Lower lobe of right lung (tissue), 2 donors: ENCODE measurements at regions not wholly inside any gene's neighbourhood (a gene's known extent, or its start where the extent isn't known, plus 50 kb on each side); places are given as distances from the start of the nearest gene placed in this dataset.

Experiments
- ATAC-seq, 2 donors: fragments of 200-7000 bp; cut with Tn5 transposase; one replicate each; pipeline ENCODE4 v1.9.1; 2020 to 2022; ENCODE audit warnings: mild to moderate bottlenecking in 2 of 2, moderate library complexity in 2 of 2
- DNase-seq: peaks from one replicate; pipeline ENCODE4 v3.0.0-alpha.2; 2020
- H3K27ac ChIP-seq: fragments of 200-600 bp; one replicate; pipeline ENCODE4 v1.8.0; 2022
- H3K27me3 ChIP-seq: fragments of 200-600 bp; one replicate; pipeline ENCODE4 v1.8.0; 2022; ENCODE audit warnings: low read depth
- H3K36me3 ChIP-seq: fragments of 200-600 bp; one replicate; pipeline ENCODE4 v1.8.0; 2022; ENCODE audit warnings: mild to moderate bottlenecking
- H3K4me1 ChIP-seq: fragments of 200-600 bp; one replicate; pipeline ENCODE4 v1.8.0; 2022
- H3K4me3 ChIP-seq: fragments of 200-600 bp; one replicate; pipeline ENCODE4 v1.8.0; 2022; ENCODE audit warnings: mild to moderate bottlenecking
- H3K9me3 ChIP-seq: fragments of 200-600 bp; one replicate; pipeline ENCODE4 v1.8.0; 2022
- CTCF ChIP-seq: fragments of 200-600 bp; IDR thresholded peaks from one replicate; pipeline ENCODE4 v1.8.0; 2022; ENCODE audit warnings: antibody characterized with exemption, mild to moderate bottlenecking
- intact Hi-C: fragments of 100-400 bp; cut with DNase I; formaldehyde crosslinking; loops from one replicate; pipeline ENCODE4 v1.11.0; 2022
- donor health status: DM: no; HTN: yes; CAD: no; lungs with severe emphysema.

- no peak overlapping the region for H3K4me3 ChIP-seq
- intact Hi-C loops, result no loop called here
- no peak for ATAC-seq
These were observed 141.2 kb downstream of the LRRC3B start for GRCh38 chr3:26763723-26764122.

GRCh38 chr3:26766031-26766430 is 143.5 kb downstream of the LRRC3B start:
- H3K4me3 ChIP-seq, result no peak overlapping the region
- H3K36me3 ChIP-seq, result no peaks in the 10 kb centered on the region
- no peak for TF ChIP-seq CTCF
- no peaks in the 10 kb centered on the region for H3K27me3 ChIP-seq
- no peaks in the 10 kb centered on the region for H3K4me1 ChIP-seq
- no peak overlapping the region for H3K27ac ChIP-seq
- intact Hi-C loops, result no loop called here
- ATAC-seq, result no peak
- no peak for DNase-seq
- H3K9me3 ChIP-seq, result no peaks in the 10 kb centered on the region

More at GRCh38 chr3:26763723-26764122, 141.2 kb downstream of the LRRC3B start:
- H3K9me3 ChIP-seq, result no peaks in the 10 kb centered on the region
- H3K4me1 ChIP-seq, result no peaks in the 10 kb centered on the region
- no peak overlapping the region for H3K27ac ChIP-seq
- no peak for TF ChIP-seq CTCF
- H3K36me3 ChIP-seq, result no peaks in the 10 kb centered on the region
- H3K27me3 ChIP-seq, result no peaks in the 10 kb centered on the region
- DNase-seq, result no peak

- no peaks in the 10 kb centered on the region for H3K36me3 ChIP-seq
- TF ChIP-seq CTCF, result no peak
- H3K27ac ChIP-seq, result no peak overlapping the region
- H3K4me1 ChIP-seq, result no peaks in the 10 kb centered on the region
- no peaks in the 10 kb centered on the region for H3K27me3 ChIP-seq
- no peak overlapping the region for H3K4me3 ChIP-seq
- intact Hi-C loops, result no loop called here
- ATAC-seq (no peak), DNase-seq (no peak)
- no peaks in the 10 kb centered on the region for H3K9me3 ChIP-seq
These were observed 145.6 kb downstream of the LRRC3B start for GRCh38 chr3:26768068-26768651.

GRCh38 chr3:26799679-26800317 is 177.2 kb downstream of the LRRC3B start:
- intact Hi-C loops, result no loop called here
- DNase-seq (no peak), ATAC-seq (no peak)
- H3K9me3 ChIP-seq, result no peaks in the 10 kb centered on the region
- H3K4me3 ChIP-seq, result no peak overlapping the region
- H3K27ac ChIP-seq, result no peak overlapping the region
- H3K36me3 ChIP-seq, result no peaks in the 10 kb centered on the region
- no peaks in the 10 kb centered on the region for H3K27me3 ChIP-seq
- TF ChIP-seq CTCF, result no peak
- no peaks in the 10 kb centered on the region for H3K4me1 ChIP-seq

- intact Hi-C loops, result no loop called here
- DNase-seq, result no peak
- no peak for TF ChIP-seq CTCF
- ATAC-seq, result no peak
- Histone ChIP-seq H3K27ac (no peak overlapping the region), H3K27me3 (no peaks in the 10 kb centered on the region), H3K4me1 (no peaks in the 10 kb centered on the region), H3K4me3 (no peak overlapping the region), H3K9me3 (no peaks in the 10 kb centered on the region), H3K36me3 (no peaks in the 10 kb centered on the region)
These were observed 184.7 kb downstream of the LRRC3B start for GRCh38 chr3:26807272-26807671.
